DND-41 (cell line): ENCODE measurements at regions not wholly inside any gene's neighbourhood (a gene's known extent, or its start where the extent isn't known, plus 50 kb on each side); places are given as distances from the start of the nearest gene placed in this dataset.

Source experiments
- EZH2 ChIP-seq: IDR thresholded peaks from 3 replicates; pipeline ENCODE4 v1.6.1; 2012; ENCODE audit warnings: borderline replicate concordance, low read depth, mild to moderate bottlenecking, moderate library complexity, low read length, inconsistent platforms; ENCODE audit not compliant: severe bottlenecking
- TF ChIP-seq, protein P1 (sequence below): IDR thresholded peaks from 2 replicates; pipeline ENCODE4 v1.5.1; 2012; ENCODE audit warnings: borderline replicate concordance, low read length, moderate library complexity, mild to moderate bottlenecking; ENCODE audit not compliant: poor library complexity, severe bottlenecking; ENCODE audit errors: extremely low read depth

DNA sequence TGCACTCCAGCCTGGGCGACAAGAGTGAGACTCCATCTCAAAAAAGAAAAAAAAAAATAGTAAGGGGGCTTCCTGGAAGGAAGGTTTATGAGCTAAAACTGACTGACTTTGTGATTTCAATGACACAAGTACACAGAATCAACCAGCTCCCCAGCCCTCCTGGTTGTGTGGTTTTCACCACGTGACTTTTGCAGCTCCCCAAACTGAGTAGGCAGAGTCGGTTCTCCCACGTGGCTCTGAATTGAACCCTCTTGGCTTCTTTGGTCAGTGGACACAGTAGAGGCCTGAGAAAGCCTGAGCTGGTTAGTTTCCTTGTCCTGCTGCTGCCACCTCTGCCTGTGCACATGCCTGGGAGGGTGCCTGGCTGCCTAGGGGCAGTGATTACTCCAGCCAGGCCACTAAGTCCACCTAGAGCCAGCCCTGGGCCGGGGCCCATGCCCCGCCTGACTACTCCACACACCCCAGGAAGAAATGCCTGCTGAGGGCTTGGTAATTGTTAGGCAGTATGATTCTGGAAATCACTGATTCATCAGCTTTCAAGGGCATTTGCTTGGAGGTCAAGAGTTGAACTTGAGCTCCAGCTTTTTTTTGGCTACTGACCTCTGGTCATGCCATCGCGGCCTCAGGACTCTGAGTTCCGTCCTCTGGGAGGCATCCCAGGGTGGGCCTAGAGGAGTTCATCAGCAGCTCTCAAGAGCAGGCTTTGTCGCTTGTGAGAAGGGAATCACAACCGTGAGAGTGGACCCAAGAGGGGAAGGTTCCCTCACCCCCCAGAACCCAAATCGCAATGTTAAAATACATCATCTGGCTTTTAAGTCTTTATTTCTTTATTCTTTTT lies 431.9 kb upstream of the HS6ST1 start:
- TF ChIP-seq, protein P1, sequence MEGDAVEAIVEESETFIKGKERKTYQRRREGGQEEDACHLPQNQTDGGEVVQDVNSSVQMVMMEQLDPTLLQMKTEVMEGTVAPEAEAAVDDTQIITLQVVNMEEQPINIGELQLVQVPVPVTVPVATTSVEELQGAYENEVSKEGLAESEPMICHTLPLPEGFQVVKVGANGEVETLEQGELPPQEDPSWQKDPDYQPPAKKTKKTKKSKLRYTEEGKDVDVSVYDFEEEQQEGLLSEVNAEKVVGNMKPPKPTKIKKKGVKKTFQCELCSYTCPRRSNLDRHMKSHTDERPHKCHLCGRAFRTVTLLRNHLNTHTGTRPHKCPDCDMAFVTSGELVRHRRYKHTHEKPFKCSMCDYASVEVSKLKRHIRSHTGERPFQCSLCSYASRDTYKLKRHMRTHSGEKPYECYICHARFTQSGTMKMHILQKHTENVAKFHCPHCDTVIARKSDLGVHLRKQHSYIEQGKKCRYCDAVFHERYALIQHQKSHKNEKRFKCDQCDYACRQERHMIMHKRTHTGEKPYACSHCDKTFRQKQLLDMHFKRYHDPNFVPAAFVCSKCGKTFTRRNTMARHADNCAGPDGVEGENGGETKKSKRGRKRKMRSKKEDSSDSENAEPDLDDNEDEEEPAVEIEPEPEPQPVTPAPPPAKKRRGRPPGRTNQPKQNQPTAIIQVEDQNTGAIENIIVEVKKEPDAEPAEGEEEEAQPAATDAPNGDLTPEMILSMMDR: no peak
- no peak for TF ChIP-seq EZH2
